Chondrocyte (in vitro differentiated cells): ENCODE measurements at regions not wholly inside any gene's neighbourhood (a gene's known extent, or its start where the extent isn't known, plus 50 kb on each side); places are given as distances from the start of the nearest gene placed in this dataset.

Experiments
- DNase-seq: peaks from one replicate; pipeline ENCODE4 v3.0.0; 2021; ENCODE audit warnings: mixed read lengths, low spot score
- H3K27ac Mint-ChIP-seq: one replicate; pipeline ENCODE4 v1.8.0; 2021; ENCODE audit warnings: mild to moderate bottlenecking, moderate library complexity, mixed read lengths; ENCODE audit not compliant: unreplicated experiment
- H3K27me3 Mint-ChIP-seq: 2 replicates; pipeline ENCODE4 v1.8.0; 2021; ENCODE audit warnings: low read depth, mixed read lengths
- H3K36me3 Mint-ChIP-seq: 2 replicates; pipeline ENCODE4 v1.8.0; 2021; ENCODE audit warnings: low read depth, mixed read lengths
- H3K4me1 Mint-ChIP-seq: 2 replicates; pipeline ENCODE4 v1.8.0; 2021; ENCODE audit warnings: low read depth, mild to moderate bottlenecking, mixed read lengths
- H3K4me3 Mint-ChIP-seq: one replicate; pipeline ENCODE4 v1.8.0; 2021; ENCODE audit warnings: mild to moderate bottlenecking, moderate library complexity, mixed read lengths; ENCODE audit not compliant: unreplicated experiment
- H3K9me3 Mint-ChIP-seq: 2 replicates; pipeline ENCODE4 v1.8.0; 2021; ENCODE audit warnings: low read depth, mixed read lengths
- TF ChIP-seq, protein P1 (sequence below): fragments of 200-600 bp; sonication (generic); IDR thresholded peaks from 2 replicates; pipeline ENCODE4 v1.5.0; 2021; ENCODE audit warnings: antibody characterized with exemption, mild to moderate bottlenecking, moderate library complexity

DNA sequence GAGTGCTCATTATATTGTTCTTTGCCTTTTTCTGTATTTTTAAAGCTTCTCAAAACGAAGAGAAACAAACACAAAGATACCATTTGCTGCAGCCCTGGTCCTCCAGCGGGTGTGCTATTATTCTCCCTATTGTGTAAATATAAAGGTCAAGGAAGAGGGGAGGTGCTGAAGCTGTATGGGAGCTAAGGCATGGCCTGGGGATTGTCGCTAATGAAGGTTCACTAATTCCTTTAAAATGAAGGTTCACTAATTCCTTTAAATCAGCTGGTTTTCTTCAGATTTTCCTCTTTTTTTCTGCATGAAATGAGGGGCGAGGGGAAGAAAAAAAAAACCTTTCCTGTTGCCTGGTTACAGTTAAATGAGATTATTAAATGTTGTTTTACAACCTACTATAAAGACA lies 74.5 kb upstream of the MAP1B start:
- Mint-ChIP-seq H3K27me3 (peaks cover 2% of the 10 kb centered on the region), H3K4me1 (peaks cover 7% of the 10 kb centered on the region), H3K9me3 (peaks cover 4% of the 10 kb centered on the region), H3K4me3 (no peak overlapping the region), H3K36me3 (no peaks in the 10 kb centered on the region), H3K27ac (no peak overlapping the region)
- TF ChIP-seq, protein P1, sequence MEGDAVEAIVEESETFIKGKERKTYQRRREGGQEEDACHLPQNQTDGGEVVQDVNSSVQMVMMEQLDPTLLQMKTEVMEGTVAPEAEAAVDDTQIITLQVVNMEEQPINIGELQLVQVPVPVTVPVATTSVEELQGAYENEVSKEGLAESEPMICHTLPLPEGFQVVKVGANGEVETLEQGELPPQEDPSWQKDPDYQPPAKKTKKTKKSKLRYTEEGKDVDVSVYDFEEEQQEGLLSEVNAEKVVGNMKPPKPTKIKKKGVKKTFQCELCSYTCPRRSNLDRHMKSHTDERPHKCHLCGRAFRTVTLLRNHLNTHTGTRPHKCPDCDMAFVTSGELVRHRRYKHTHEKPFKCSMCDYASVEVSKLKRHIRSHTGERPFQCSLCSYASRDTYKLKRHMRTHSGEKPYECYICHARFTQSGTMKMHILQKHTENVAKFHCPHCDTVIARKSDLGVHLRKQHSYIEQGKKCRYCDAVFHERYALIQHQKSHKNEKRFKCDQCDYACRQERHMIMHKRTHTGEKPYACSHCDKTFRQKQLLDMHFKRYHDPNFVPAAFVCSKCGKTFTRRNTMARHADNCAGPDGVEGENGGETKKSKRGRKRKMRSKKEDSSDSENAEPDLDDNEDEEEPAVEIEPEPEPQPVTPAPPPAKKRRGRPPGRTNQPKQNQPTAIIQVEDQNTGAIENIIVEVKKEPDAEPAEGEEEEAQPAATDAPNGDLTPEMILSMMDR: no peak
- DNase-seq: no peak

DNA sequence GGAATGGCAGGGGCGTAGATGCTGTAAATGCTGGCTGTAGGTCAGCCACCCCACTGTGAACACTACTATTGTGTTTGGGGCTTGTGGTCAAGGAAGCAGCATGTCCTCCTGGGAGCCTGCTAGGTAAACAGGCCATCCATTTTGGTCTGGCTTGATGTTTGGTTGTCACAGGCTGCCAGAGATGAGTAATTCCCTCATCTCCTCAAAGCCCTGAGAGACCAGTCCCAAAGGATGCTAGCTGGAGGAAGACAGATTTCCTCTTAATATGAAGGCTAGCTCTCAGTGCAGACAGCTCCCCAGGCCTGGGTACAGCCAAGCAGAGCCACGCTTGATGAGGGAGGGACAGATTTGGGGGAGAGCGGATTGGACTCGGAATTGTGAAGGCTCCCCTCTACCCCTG lies 72.5 kb upstream of the MAP1B start:
- no peak overlapping the region for H3K27ac Mint-ChIP-seq
- TF ChIP-seq, protein P1: no peak
- DNase-seq: no peak
- no peak overlapping the region for H3K4me3 Mint-ChIP-seq
- H3K27me3 Mint-ChIP-seq: no peaks in the 10 kb centered on the region
- H3K9me3 Mint-ChIP-seq: no peaks in the 10 kb centered on the region
- H3K36me3 Mint-ChIP-seq: no peaks in the 10 kb centered on the region
- H3K4me1 Mint-ChIP-seq: peaks cover 7% of the 10 kb centered on the region

DNA sequence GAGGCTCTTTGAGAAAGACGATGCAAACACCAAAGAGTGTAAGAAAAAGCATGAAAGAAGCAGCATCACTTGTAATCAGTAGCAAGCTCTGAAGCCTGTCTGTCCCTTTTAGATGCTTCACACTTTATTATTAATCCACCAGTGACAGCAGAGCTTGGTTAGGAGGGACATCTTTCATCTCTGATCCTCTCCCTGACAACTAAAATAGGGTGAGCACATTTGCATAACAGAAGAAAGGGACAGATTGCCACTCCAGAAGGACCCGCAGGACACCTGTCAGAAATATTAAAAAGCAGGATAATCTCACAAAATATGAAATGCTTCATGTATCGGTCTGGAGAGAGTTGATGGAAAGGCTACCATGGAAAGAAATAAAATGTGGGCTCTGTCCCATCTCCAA lies 71.4 kb upstream of the MAP1B start:
- H3K36me3 Mint-ChIP-seq: no peaks in the 10 kb centered on the region
- no peaks in the 10 kb centered on the region for H3K9me3 Mint-ChIP-seq
- no peaks in the 10 kb centered on the region for H3K27me3 Mint-ChIP-seq
- H3K4me3 Mint-ChIP-seq: no peak overlapping the region
- peaks cover 7% of the 10 kb centered on the region for H3K4me1 Mint-ChIP-seq
- no peak overlapping the region for H3K27ac Mint-ChIP-seq
- TF ChIP-seq, protein P1: no peak
- DNase-seq: no peak

DNA sequence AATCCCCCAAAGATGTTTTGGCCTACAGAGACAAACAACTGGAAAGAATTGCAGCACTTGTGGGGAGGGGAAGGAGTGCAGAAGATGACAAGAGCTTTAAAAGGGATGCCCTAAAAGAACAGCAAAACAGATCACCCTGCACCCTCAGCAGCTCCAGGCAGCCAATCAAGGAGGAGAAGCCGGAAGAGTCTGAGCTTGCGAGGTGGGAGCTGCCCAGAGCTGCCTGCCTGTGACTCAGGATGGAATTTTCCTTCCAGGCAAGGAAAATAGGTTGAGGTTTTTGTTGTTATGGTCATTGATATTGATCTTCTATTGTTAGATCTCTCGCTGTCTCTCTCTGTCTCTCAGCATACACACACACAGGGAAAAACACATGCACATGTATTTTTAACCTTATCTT lies 70.3 kb upstream of the MAP1B start:
- no peaks in the 10 kb centered on the region for H3K9me3 Mint-ChIP-seq
- TF ChIP-seq, protein P1: no peak
- no peak overlapping the region for H3K27ac Mint-ChIP-seq
- H3K4me3 Mint-ChIP-seq: no peak overlapping the region
- no peaks in the 10 kb centered on the region for H3K36me3 Mint-ChIP-seq
- peaks cover 9% of the 10 kb centered on the region for H3K4me1 Mint-ChIP-seq
- H3K27me3 Mint-ChIP-seq: no peaks in the 10 kb centered on the region
- no peak for DNase-seq

DNA sequence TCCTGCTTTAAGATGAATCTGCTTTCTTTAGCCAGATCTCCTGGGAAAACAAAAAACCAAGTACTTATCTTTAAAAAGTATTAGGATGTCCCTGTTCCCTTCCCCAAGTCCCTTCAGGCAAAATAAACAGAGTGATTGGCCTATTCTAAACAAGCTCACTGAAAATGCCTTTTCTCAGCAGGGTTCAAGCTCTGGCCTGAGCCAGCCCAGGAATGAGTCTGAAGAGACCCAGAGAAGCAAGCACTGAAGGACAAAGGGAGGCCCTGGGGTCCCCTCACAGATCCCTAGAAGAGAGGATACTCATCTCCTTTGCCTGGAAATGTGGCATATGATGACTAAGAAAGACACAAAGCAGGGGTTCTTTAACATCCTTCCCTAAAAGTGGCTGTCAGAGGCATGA lies 66.8 kb upstream of the MAP1B start:
- Mint-ChIP-seq H3K36me3 (no peaks in the 10 kb centered on the region), H3K27me3 (peaks cover 4% of the 10 kb centered on the region), H3K4me1 (peaks cover 11% of the 10 kb centered on the region), H3K4me3 (no peak overlapping the region), H3K27ac (no peak overlapping the region), H3K9me3 (no peaks in the 10 kb centered on the region)
- DNase-seq: no peak
- TF ChIP-seq, protein P1: no peak
